DND-41 (cell line): ENCODE measurements at regions not wholly inside any gene's neighbourhood (a gene's known extent, or its start where the extent isn't known, plus 50 kb on each side); places are given as distances from the start of the nearest gene placed in this dataset.
A peak's percentile ranks its signal among the peaks of the same experiment; 100 is the strongest.

Source experiments
- ATAC-seq: fragments of 200-7000 bp; cut with Tn5 transposase; 3 replicates; pipeline ENCODE4 v1.9.1; 2021; ENCODE audit warnings: low read depth; ENCODE audit not compliant: insufficient read depth
- DNase-seq: peaks from one replicate; pipeline ENCODE4 v3.0.0-alpha.2; 2020
- H2AFZ ChIP-seq: 2 replicates; pipeline ENCODE4 v1.6.0; 2012; ENCODE audit warnings: low read depth, low read length
- H3K27ac ChIP-seq: 2 replicates; pipeline ENCODE4 v1.5.1; 2012; ENCODE audit warnings: low read length, inconsistent platforms
- H3K27me3 ChIP-seq: fragments of 200-600 bp; sonication (generic); 2 replicates; pipeline ENCODE4 v1.6.0; 2012; ENCODE audit warnings: low read length, mild to moderate bottlenecking, inconsistent platforms; ENCODE audit not compliant: insufficient read depth, poor library complexity
- H3K36me3 ChIP-seq: 2 replicates; pipeline ENCODE4 v1.5.1; 2012; ENCODE audit warnings: low read length, inconsistent platforms; ENCODE audit not compliant: insufficient read depth
- H3K4me1 ChIP-seq: 2 replicates; pipeline ENCODE4 v1.5.1; 2012; ENCODE audit warnings: mild to moderate bottlenecking, low read length; ENCODE audit not compliant: insufficient read depth
- H3K4me2 ChIP-seq: 2 replicates; pipeline ENCODE4 v1.6.0; 2012; ENCODE audit warnings: mild to moderate bottlenecking, moderate library complexity, low read length, inconsistent platforms; ENCODE audit not compliant: insufficient read depth
- H3K4me3 ChIP-seq, 2 experiments: fragments of 200-600 bp in 1 of 2; shearing (Covaris generic) in 1 of 2; 2 replicates each; pipeline ENCODE4 v1.5.1; 2012 to 2016; ENCODE audit warnings: inconsistent platforms in 2 of 2, low read length in 2 of 2, mild to moderate bottlenecking in 2 of 2, low read depth in 1 of 2, moderate library complexity in 1 of 2
- H3K79me2 ChIP-seq: 2 replicates; pipeline ENCODE4 v1.6.0; 2012; ENCODE audit warnings: low read length, inconsistent platforms; ENCODE audit not compliant: insufficient read depth
- H3K9ac ChIP-seq: 2 replicates; pipeline ENCODE4 v1.6.0; 2012; ENCODE audit warnings: low read depth, mild to moderate bottlenecking, inconsistent platforms, low read length, moderate library complexity
- H3K9me3 ChIP-seq: 2 replicates; pipeline ENCODE4 v1.5.1; 2012; ENCODE audit warnings: low read length, moderate library complexity, mild to moderate bottlenecking, inconsistent platforms; ENCODE audit not compliant: insufficient read depth, severe bottlenecking
- H4K20me1 ChIP-seq: 2 replicates; pipeline ENCODE4 v1.6.0; 2012; ENCODE audit warnings: low read length; ENCODE audit not compliant: insufficient read depth
- EZH2 ChIP-seq: IDR thresholded peaks from 3 replicates; pipeline ENCODE4 v1.6.1; 2012; ENCODE audit warnings: borderline replicate concordance, low read depth, mild to moderate bottlenecking, moderate library complexity, low read length, inconsistent platforms; ENCODE audit not compliant: severe bottlenecking
- TF ChIP-seq, protein P1 (sequence below): IDR thresholded peaks from 2 replicates; pipeline ENCODE4 v1.5.1; 2012; ENCODE audit warnings: borderline replicate concordance, low read length, moderate library complexity, mild to moderate bottlenecking; ENCODE audit not compliant: poor library complexity, severe bottlenecking; ENCODE audit errors: extremely low read depth

GRCh38 chr11:116553482-116553881 lies 219.3 kb downstream of the BUD13 start:
- Histone ChIP-seq H4K20me1 (no peaks in the 10 kb centered on the region), H3K36me3 (no peaks in the 10 kb centered on the region), H3K4me1 (no peaks in the 10 kb centered on the region), H3K4me2 (no peak overlapping the region), H2AFZ (no peak overlapping the region), H3K27ac (no peak overlapping the region), H3K79me2 (no peaks in the 10 kb centered on the region), H3K9ac (no peak overlapping the region), H3K27me3 (peaks cover 17% of the 10 kb centered on the region), H3K9me3 (no peaks in the 10 kb centered on the region), H3K4me3 (no peak overlapping the region)
- ATAC-seq (no peak), DNase-seq (no peak)
- no peak for TF ChIP-seq EZH2
- TF ChIP-seq, protein P1, sequence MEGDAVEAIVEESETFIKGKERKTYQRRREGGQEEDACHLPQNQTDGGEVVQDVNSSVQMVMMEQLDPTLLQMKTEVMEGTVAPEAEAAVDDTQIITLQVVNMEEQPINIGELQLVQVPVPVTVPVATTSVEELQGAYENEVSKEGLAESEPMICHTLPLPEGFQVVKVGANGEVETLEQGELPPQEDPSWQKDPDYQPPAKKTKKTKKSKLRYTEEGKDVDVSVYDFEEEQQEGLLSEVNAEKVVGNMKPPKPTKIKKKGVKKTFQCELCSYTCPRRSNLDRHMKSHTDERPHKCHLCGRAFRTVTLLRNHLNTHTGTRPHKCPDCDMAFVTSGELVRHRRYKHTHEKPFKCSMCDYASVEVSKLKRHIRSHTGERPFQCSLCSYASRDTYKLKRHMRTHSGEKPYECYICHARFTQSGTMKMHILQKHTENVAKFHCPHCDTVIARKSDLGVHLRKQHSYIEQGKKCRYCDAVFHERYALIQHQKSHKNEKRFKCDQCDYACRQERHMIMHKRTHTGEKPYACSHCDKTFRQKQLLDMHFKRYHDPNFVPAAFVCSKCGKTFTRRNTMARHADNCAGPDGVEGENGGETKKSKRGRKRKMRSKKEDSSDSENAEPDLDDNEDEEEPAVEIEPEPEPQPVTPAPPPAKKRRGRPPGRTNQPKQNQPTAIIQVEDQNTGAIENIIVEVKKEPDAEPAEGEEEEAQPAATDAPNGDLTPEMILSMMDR, result peak; percentile 18

DNA sequence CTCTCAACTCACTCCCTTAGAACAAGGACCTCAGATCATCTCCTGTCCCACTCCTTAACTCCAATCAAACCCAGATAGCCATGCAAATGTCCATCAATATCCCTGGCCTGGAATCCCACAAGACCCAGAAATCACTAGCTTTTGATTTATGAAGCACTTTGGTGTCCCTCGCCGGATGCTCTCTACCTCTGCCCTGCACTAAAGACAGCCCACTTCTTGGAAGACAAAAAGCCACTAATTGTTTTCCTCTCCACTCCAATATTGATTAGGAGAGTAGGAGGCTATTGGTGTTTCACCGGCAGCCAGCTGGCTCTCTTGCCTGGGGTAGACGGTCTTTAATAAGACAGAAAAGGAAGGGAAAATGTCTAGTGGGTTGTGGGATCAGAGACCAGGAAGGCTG lies 221.2 kb downstream of the BUD13 start:
- DNase-seq, result no peak
- Histone ChIP-seq H2AFZ (no peak overlapping the region), H4K20me1 (no peaks in the 10 kb centered on the region), H3K27ac (no peak overlapping the region), H3K9ac (no peak overlapping the region), H3K9me3 (no peaks in the 10 kb centered on the region), H3K4me3 (no peak overlapping the region), H3K4me2 (no peak overlapping the region), H3K4me1 (no peaks in the 10 kb centered on the region), H3K27me3 (peaks cover 2% of the 10 kb centered on the region), H3K79me2 (no peaks in the 10 kb centered on the region), H3K36me3 (no peaks in the 10 kb centered on the region)
- no peak for TF ChIP-seq EZH2
- TF ChIP-seq, protein P1, result no peak
- no peak for ATAC-seq

- ATAC-seq (no peak), DNase-seq (no peak)
- peaks cover 4% of the 10 kb centered on the region for H3K27me3 ChIP-seq
- no peaks in the 10 kb centered on the region for H3K79me2 ChIP-seq
- no peak overlapping the region for H3K4me2 ChIP-seq
- TF ChIP-seq, protein P1, result no peak
- no peak for TF ChIP-seq EZH2
- no peak overlapping the region for H3K9ac ChIP-seq
- H3K27ac ChIP-seq, result no peak overlapping the region
- H3K4me1 ChIP-seq, result no peaks in the 10 kb centered on the region
- H3K9me3 ChIP-seq, result no peaks in the 10 kb centered on the region
- H2AFZ ChIP-seq, result no peak overlapping the region
- H3K36me3 ChIP-seq, result no peaks in the 10 kb centered on the region
- no peak overlapping the region for H3K4me3 ChIP-seq
- H4K20me1 ChIP-seq, result no peaks in the 10 kb centered on the region
Observed at GRCh38 chr11:116548256-116548655, 224.5 kb downstream of the BUD13 start.

DNA sequence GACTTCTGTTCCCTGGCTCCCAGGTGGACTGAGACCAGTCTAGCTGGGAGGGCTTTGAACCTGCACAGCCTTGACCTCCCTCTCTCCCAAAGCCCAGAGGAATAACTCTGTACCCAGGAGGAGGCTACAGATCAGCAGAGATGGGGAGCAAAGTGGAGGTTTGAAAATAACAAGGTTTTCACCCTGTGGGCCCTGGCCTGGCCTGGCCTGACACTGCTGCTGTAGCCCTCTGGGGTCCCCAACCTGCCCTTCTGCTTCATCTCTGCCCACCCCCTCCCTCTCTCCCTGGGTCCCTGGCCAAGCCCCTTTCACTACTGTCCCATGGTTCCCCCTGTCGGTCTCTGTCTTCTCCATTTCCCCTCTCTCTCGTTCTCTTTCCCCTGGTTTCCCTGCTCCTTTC lies 225.2 kb downstream of the BUD13 start:
- H3K79me2 ChIP-seq, result no peaks in the 10 kb centered on the region
- no peak overlapping the region for H3K4me2 ChIP-seq
- H3K36me3 ChIP-seq, result no peaks in the 10 kb centered on the region
- no peaks in the 10 kb centered on the region for H3K9me3 ChIP-seq
- H3K9ac ChIP-seq, result no peak overlapping the region
- no peak for DNase-seq
- H3K4me3 ChIP-seq, result no peak overlapping the region
- ATAC-seq, result no peak
- no peak overlapping the region for H2AFZ ChIP-seq
- no peak overlapping the region for H3K27ac ChIP-seq
- peaks cover 10% of the 10 kb centered on the region for H3K27me3 ChIP-seq
- no peaks in the 10 kb centered on the region for H4K20me1 ChIP-seq
- no peaks in the 10 kb centered on the region for H3K4me1 ChIP-seq
- TF ChIP-seq, protein P1, result no peak
- no peak for TF ChIP-seq EZH2
